ENCODE measurements at regions not wholly inside any gene's neighbourhood (a gene's known extent, or its start where the extent isn't known, plus 50 kb on each side); places are given as distances from the start of the nearest gene placed in this dataset.

- ChIA-PET CTCF (no interaction called here), POLR2A (no interaction called here)
- Mint-ChIP-seq H3K27me3 (ENCODE audit: insufficient read depth, unreplicated experiment) (peaks cover 3% of the 10 kb centered on the region), H3K27ac (ENCODE audit: unreplicated experiment) (no peak overlapping the region), H3K36me3 (ENCODE audit: insufficient read depth, unreplicated experiment) (no peaks in the 10 kb centered on the region), H3K9me3 (ENCODE audit: unreplicated experiment) (no peaks in the 10 kb centered on the region), H3K4me3 (ENCODE audit: unreplicated experiment) (no peak overlapping the region), H3K4me1 (ENCODE audit: low read depth, unreplicated experiment) (no peaks in the 10 kb centered on the region)
- no peak for DNase-seq
- BruUV-seq (replicated peaks) = no TSS peak
- no peaks in the 10 kb centered on the region for H3K4me1 ChIP-seq
- no peak overlapping the region for H3K4me3 ChIP-seq (ENCODE audit: low read depth, low read length)
- H3K9me3 ChIP-seq = no peaks in the 10 kb centered on the region
- no peaks in the 10 kb centered on the region for H3K36me3 ChIP-seq (ENCODE audit: control insufficient read depth, insufficient read depth, low read length)
- H3K27me3 ChIP-seq (replicated peaks; ENCODE audit: control insufficient read depth, insufficient read depth, low read length) = no peaks in the 10 kb centered on the region
- TF ChIP-seq CTCF (IDR thresholded peaks at IDR 0.05; ENCODE audit: insufficient read depth in 1 of 2, low read depth in 1 of 2, low read length in 1 of 2, severe bottlenecking in 1 of 2, unreplicated experiment in 1 of 2) = no peak
- intact Hi-C loops (cut with micrococcal nuclease; ENCODE audit: unreplicated experiment) = no loop called here
Observed at GRCh38 chr2:77712601-77713000, 190.4 kb upstream of the LRRTM4 start.

DNA sequence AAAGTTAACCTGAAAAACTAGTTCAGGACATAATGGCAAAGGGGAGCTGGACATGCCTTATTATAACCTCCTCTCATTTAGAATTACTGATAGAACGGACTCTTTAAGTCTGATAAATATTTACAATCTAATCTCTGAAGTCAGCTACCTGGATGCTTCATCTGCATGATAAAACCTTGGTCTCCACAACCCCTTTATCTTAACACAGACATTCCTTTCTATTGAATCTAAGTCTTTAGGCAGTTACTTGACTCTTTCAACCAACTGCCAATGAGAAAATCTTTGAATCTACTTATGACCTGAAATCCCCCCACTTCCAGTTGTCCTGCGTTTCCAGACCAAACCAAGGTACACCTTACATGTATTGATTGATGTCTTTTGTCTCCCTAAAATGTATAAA, 191.2 kb upstream of the LRRTM4 start:
- H3K27me3 ChIP-seq (replicated peaks; ENCODE audit: control insufficient read depth, insufficient read depth, low read length) = no peaks in the 10 kb centered on the region
- peaks cover 3% of the 10 kb centered on the region for H3K27me3 Mint-ChIP-seq (ENCODE audit: insufficient read depth, unreplicated experiment)
- ChIA-PET POLR2A (no interaction called here), CTCF (no interaction called here)
- intact Hi-C loops (cut with micrococcal nuclease; ENCODE audit: unreplicated experiment) = no loop called here
- H3K9me3 Mint-ChIP-seq (ENCODE audit: unreplicated experiment) = no peaks in the 10 kb centered on the region
- H3K27ac Mint-ChIP-seq (ENCODE audit: unreplicated experiment) = no peak overlapping the region
- no peak for DNase-seq
- no peak for TF ChIP-seq CTCF (IDR thresholded peaks at IDR 0.05; ENCODE audit: insufficient read depth in 1 of 2, low read depth in 1 of 2, low read length in 1 of 2, severe bottlenecking in 1 of 2, unreplicated experiment in 1 of 2)
- H3K36me3 Mint-ChIP-seq (ENCODE audit: insufficient read depth, unreplicated experiment) = no peaks in the 10 kb centered on the region
- no peaks in the 10 kb centered on the region for H3K36me3 ChIP-seq (ENCODE audit: control insufficient read depth, insufficient read depth, low read length)
- H3K4me3 Mint-ChIP-seq (ENCODE audit: unreplicated experiment) = no peak overlapping the region
- no peaks in the 10 kb centered on the region for H3K9me3 ChIP-seq
- H3K4me1 Mint-ChIP-seq (ENCODE audit: low read depth, unreplicated experiment) = no peaks in the 10 kb centered on the region
- H3K4me3 ChIP-seq (ENCODE audit: low read depth, low read length) = no peak overlapping the region
- H3K4me1 ChIP-seq = no peaks in the 10 kb centered on the region
- BruUV-seq (replicated peaks) = no TSS peak

GRCh38 chr2:77720115-77720514, 197.9 kb upstream of the LRRTM4 start:
- ChIA-PET POLR2A (no interaction called here), CTCF (no interaction called here)
- no peaks in the 10 kb centered on the region for H3K4me1 ChIP-seq
- Mint-ChIP-seq H3K27me3 (ENCODE audit: insufficient read depth, unreplicated experiment) (peaks cover 3% of the 10 kb centered on the region), H3K4me3 (ENCODE audit: unreplicated experiment) (no peak overlapping the region), H3K36me3 (ENCODE audit: insufficient read depth, unreplicated experiment) (no peaks in the 10 kb centered on the region), H3K27ac (ENCODE audit: unreplicated experiment) (no peak overlapping the region), H3K4me1 (ENCODE audit: low read depth, unreplicated experiment) (peaks cover 5% of the 10 kb centered on the region), H3K9me3 (ENCODE audit: unreplicated experiment) (no peaks in the 10 kb centered on the region)
- no peak overlapping the region for H3K4me3 ChIP-seq (ENCODE audit: low read depth, low read length)
- no peaks in the 10 kb centered on the region for H3K9me3 ChIP-seq
- no peaks in the 10 kb centered on the region for H3K27me3 ChIP-seq (replicated peaks; ENCODE audit: control insufficient read depth, insufficient read depth, low read length)
- intact Hi-C loops (cut with micrococcal nuclease; ENCODE audit: unreplicated experiment) = loop anchor here (10.0 kb wide), 1 partner anchor 315 kb away; no protein-coding TSS in a partner anchor
- no peaks in the 10 kb centered on the region for H3K36me3 ChIP-seq (ENCODE audit: control insufficient read depth, insufficient read depth, low read length)
- no peak for DNase-seq
- no TSS peak for BruUV-seq (replicated peaks)
- no peak for TF ChIP-seq CTCF (IDR thresholded peaks at IDR 0.05; ENCODE audit: insufficient read depth in 1 of 2, low read depth in 1 of 2, low read length in 1 of 2, severe bottlenecking in 1 of 2, unreplicated experiment in 1 of 2)
